ENCODE measurements at regions not wholly inside any gene's neighbourhood (a gene's known extent, or its start where the extent isn't known, plus 50 kb on each side); places are given as distances from the start of the nearest gene placed in this dataset.

- no peak for TF ChIP-seq CTCF (IDR thresholded peaks at IDR 0.05; ENCODE audit: low read depth, low read length)
- no peak overlapping the region for H3K4me3 ChIP-seq (ENCODE audit: low read depth, low read length)
These were observed 324.4 kb upstream of the RTL1 start for GRCh38 chr14:101227611-101228594.

DNA sequence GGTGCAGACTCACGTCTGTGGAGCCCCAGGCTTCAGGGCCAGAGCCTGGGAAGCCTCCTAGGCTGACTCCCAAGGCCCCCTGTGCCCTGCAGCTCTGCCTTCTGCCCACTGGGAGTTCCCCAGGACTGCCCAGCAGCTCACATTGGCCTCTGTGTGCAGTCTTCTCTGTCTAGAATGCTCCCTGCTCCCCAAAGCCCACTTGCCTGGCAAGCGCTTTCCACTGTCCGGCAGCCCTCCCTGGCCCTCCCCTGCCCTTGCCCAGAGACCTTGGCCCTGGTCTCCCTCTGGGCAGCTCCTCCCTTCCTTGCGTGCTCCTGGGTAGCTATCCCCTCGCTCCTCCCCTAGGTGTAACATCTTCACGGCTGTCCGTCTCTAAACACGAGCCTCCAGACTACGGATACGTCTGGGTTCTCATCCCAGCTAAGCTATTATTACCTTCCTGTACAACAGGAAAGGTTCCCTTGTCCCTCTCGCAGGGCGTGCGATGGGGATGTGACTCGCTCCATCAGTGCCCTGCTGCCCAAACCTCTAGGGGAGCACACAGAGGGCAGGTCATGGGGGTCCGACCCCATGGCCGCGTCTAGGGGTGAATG, 325.5 kb upstream of the RTL1 start:
- TF ChIP-seq CTCF (IDR thresholded peaks at IDR 0.05; ENCODE audit: low read depth, low read length) = no peak
- H3K4me3 ChIP-seq (ENCODE audit: low read depth, low read length) = no peak overlapping the region

- TF ChIP-seq CTCF (IDR thresholded peaks at IDR 0.05; ENCODE audit: low read depth, low read length) = no peak
- H3K4me3 ChIP-seq (ENCODE audit: low read depth, low read length) = no peak overlapping the region
These were observed 326.1 kb upstream of the RTL1 start for GRCh38 chr14:101229666-101230065.

- no peak for TF ChIP-seq CTCF (IDR thresholded peaks at IDR 0.05; ENCODE audit: low read depth, low read length)
- no peak overlapping the region for H3K4me3 ChIP-seq (ENCODE audit: low read depth, low read length)
These were observed 326.8 kb upstream of the RTL1 start for GRCh38 chr14:101230161-101230850.

GRCh38 chr14:101230851-101231550, 327.5 kb upstream of the RTL1 start:
- no peak overlapping the region for H3K4me3 ChIP-seq (ENCODE audit: low read depth, low read length)
- no peak for TF ChIP-seq CTCF (IDR thresholded peaks at IDR 0.05; ENCODE audit: low read depth, low read length)

GRCh38 chr14:101231828-101232227, 328.3 kb upstream of the RTL1 start:
- no peak overlapping the region for H3K4me3 ChIP-seq (ENCODE audit: low read depth, low read length)
- no peak for TF ChIP-seq CTCF (IDR thresholded peaks at IDR 0.05; ENCODE audit: low read depth, low read length)
